ENCODE measurements at regions not wholly inside any gene's neighbourhood (a gene's known extent, or its start where the extent isn't known, plus 50 kb on each side); places are given as distances from the start of the nearest gene placed in this dataset.
"Not testable (repeated sequence)": the region's sequence is repeated elsewhere in the genome, so short reads cannot be mapped to it uniquely, and the experiment has no call there.

GRCh38 chr1:29607236-29607635 lies 370.9 kb downstream of the PTPRU start:
- in situ Hi-C loops (cut with MboI; ENCODE audit: low sequenced_read_pairs) = no loop called here
- H3K9me3 ChIP-seq = no peaks in the 10 kb centered on the region; the same call in 1 of the 2 replicates
- H3K4me3 ChIP-seq = no peak overlapping the region
- H3K36me3 ChIP-seq (replicated peaks) = no peaks in the 10 kb centered on the region
- DNase-seq (ENCODE audit: low spot score in 2 of 2) = no peak
- no peaks in the 10 kb centered on the region for H3K27me3 ChIP-seq (ENCODE audit: low read depth)
- no peaks in the 10 kb centered on the region for H3K4me1 ChIP-seq

GRCh38 chr1:29604796-29605195 lies 368.5 kb downstream of the PTPRU start:
- H3K4me1 ChIP-seq; H3K36me3 ChIP-seq (replicated peaks); H3K9me3 ChIP-seq; H3K4me3 ChIP-seq; H3K27me3 ChIP-seq (ENCODE audit: low read depth); DNase-seq (ENCODE audit: low spot score in 2 of 2); in situ Hi-C loops (cut with MboI; ENCODE audit: low sequenced_read_pairs): not testable (repeated sequence)

GRCh38 chr1:29603622-29604021 lies 367.3 kb downstream of the PTPRU start:
- no peak for DNase-seq (ENCODE audit: low spot score in 2 of 2)
- in situ Hi-C loops (cut with MboI; ENCODE audit: low sequenced_read_pairs) = no loop called here
- no peaks in the 10 kb centered on the region; the same call in 1 of the 2 replicates for H3K9me3 ChIP-seq
- no peaks in the 10 kb centered on the region for H3K4me1 ChIP-seq
- H3K36me3 ChIP-seq (replicated peaks) = no peaks in the 10 kb centered on the region
- no peak overlapping the region for H3K4me3 ChIP-seq
- no peaks in the 10 kb centered on the region for H3K27me3 ChIP-seq (ENCODE audit: low read depth)

GRCh38 chr1:29602203-29602602 lies 365.9 kb downstream of the PTPRU start:
- Histone ChIP-seq H3K9me3 (no peaks in the 10 kb centered on the region), H3K27me3 (ENCODE audit: low read depth) (no peaks in the 10 kb centered on the region), H3K4me3 (no peak overlapping the region), H3K36me3 (replicated peaks) (no peaks in the 10 kb centered on the region), H3K4me1 (no peaks in the 10 kb centered on the region)
- in situ Hi-C loops (cut with MboI; ENCODE audit: low sequenced_read_pairs) = no loop called here
- DNase-seq (ENCODE audit: low spot score in 2 of 2) = no peak

GRCh38 chr1:29601021-29601420 lies 364.7 kb downstream of the PTPRU start:
- no peak for DNase-seq (ENCODE audit: low spot score in 2 of 2)
- no peaks in the 10 kb centered on the region for H3K27me3 ChIP-seq (ENCODE audit: low read depth)

GRCh38 chr1:29599826-29600225 lies 363.5 kb downstream of the PTPRU start:
- H3K9me3 ChIP-seq = no peaks in the 10 kb centered on the region
- no peak for DNase-seq (ENCODE audit: low spot score in 2 of 2)
- in situ Hi-C loops (cut with MboI; ENCODE audit: low sequenced_read_pairs) = no loop called here
- no peaks in the 10 kb centered on the region for H3K36me3 ChIP-seq (replicated peaks)
- H3K4me3 ChIP-seq = no peak overlapping the region
- no peaks in the 10 kb centered on the region for H3K27me3 ChIP-seq (ENCODE audit: low read depth)
- H3K4me1 ChIP-seq = no peaks in the 10 kb centered on the region

More at GRCh38 chr1:29601021-29601420, 364.7 kb downstream of the PTPRU start:
- Histone ChIP-seq H3K4me3 (no peak overlapping the region), H3K36me3 (replicated peaks) (no peaks in the 10 kb centered on the region), H3K4me1 (no peaks in the 10 kb centered on the region), H3K9me3 (no peaks in the 10 kb centered on the region)
- in situ Hi-C loops (cut with MboI; ENCODE audit: low sequenced_read_pairs) = no loop called here

- no peaks in the 10 kb centered on the region for H3K36me3 ChIP-seq (replicated peaks)
- DNase-seq (ENCODE audit: low spot score in 2 of 2) = no peak
- in situ Hi-C loops (cut with MboI; ENCODE audit: low sequenced_read_pairs) = no loop called here
- H3K9me3 ChIP-seq = no peaks in the 10 kb centered on the region
- no peaks in the 10 kb centered on the region for H3K4me1 ChIP-seq
- no peak overlapping the region for H3K4me3 ChIP-seq
- no peaks in the 10 kb centered on the region for H3K27me3 ChIP-seq (ENCODE audit: low read depth)
These were observed 362.7 kb downstream of the PTPRU start for GRCh38 chr1:29599071-29599470.

- Histone ChIP-seq H3K27me3 (ENCODE audit: low read depth) (no peaks in the 10 kb centered on the region), H3K4me1 (no peaks in the 10 kb centered on the region), H3K9me3 (no peaks in the 10 kb centered on the region), H3K36me3 (replicated peaks) (no peaks in the 10 kb centered on the region), H3K4me3 (no peak overlapping the region)
- in situ Hi-C loops (cut with MboI; ENCODE audit: low sequenced_read_pairs) = no loop called here
- DNase-seq (ENCODE audit: low spot score in 2 of 2) = no peak
These were observed 361.5 kb downstream of the PTPRU start for GRCh38 chr1:29597861-29598260.

- H3K9me3 ChIP-seq = no peaks in the 10 kb centered on the region
- DNase-seq (ENCODE audit: low spot score in 2 of 2) = no peak
- H3K27me3 ChIP-seq (ENCODE audit: low read depth) = no peaks in the 10 kb centered on the region; the same call in 1 of the 2 replicates
- in situ Hi-C loops (cut with MboI; ENCODE audit: low sequenced_read_pairs) = no loop called here
- no peaks in the 10 kb centered on the region for H3K4me1 ChIP-seq
- no peak overlapping the region for H3K4me3 ChIP-seq
- no peaks in the 10 kb centered on the region for H3K36me3 ChIP-seq (replicated peaks)
These were observed 357.5 kb downstream of the PTPRU start for GRCh38 chr1:29593601-29594382.

- Histone ChIP-seq H3K4me1 (no peaks in the 10 kb centered on the region), H3K27me3 (ENCODE audit: low read depth) (no peaks in the 10 kb centered on the region; the same call in 1 of the 2 replicates), H3K4me3 (no peak overlapping the region), H3K9me3 (no peaks in the 10 kb centered on the region), H3K36me3 (replicated peaks) (no peaks in the 10 kb centered on the region)
- DNase-seq (ENCODE audit: low spot score in 2 of 2) = no peak
- in situ Hi-C loops (cut with MboI; ENCODE audit: low sequenced_read_pairs) = no loop called here
These were observed 356.4 kb downstream of the PTPRU start for GRCh38 chr1:29592731-29593130.

GRCh38 chr1:29592261-29592615 lies 355.9 kb downstream of the PTPRU start:
- Histone ChIP-seq H3K36me3 (replicated peaks) (no peaks in the 10 kb centered on the region), H3K27me3 (ENCODE audit: low read depth) (no peaks in the 10 kb centered on the region; the same call in 1 of the 2 replicates), H3K9me3 (no peaks in the 10 kb centered on the region), H3K4me1 (no peaks in the 10 kb centered on the region), H3K4me3 (no peak overlapping the region)
- in situ Hi-C loops (cut with MboI; ENCODE audit: low sequenced_read_pairs) = no loop called here
- DNase-seq (ENCODE audit: low spot score in 2 of 2) = no peak

GRCh38 chr1:29591601-29592260 lies 355.4 kb downstream of the PTPRU start:
- H3K4me3 ChIP-seq = no peak overlapping the region
- H3K27me3 ChIP-seq (ENCODE audit: low read depth) = no peaks in the 10 kb centered on the region; the same call in 1 of the 2 replicates
- no peaks in the 10 kb centered on the region; the same call in 1 of the 2 replicates for H3K9me3 ChIP-seq
- in situ Hi-C loops (cut with MboI; ENCODE audit: low sequenced_read_pairs) = no loop called here
- H3K4me1 ChIP-seq = no peaks in the 10 kb centered on the region
- no peak for DNase-seq (ENCODE audit: low spot score in 2 of 2)
- no peaks in the 10 kb centered on the region for H3K36me3 ChIP-seq (replicated peaks)

- in situ Hi-C loops (cut with MboI; ENCODE audit: low sequenced_read_pairs) = no loop called here
- no peak for DNase-seq (ENCODE audit: low spot score in 2 of 2)
- no peak overlapping the region for H3K4me3 ChIP-seq
- H3K4me1 ChIP-seq = no peaks in the 10 kb centered on the region
- no peaks in the 10 kb centered on the region; the same call in 1 of the 2 replicates for H3K9me3 ChIP-seq
- H3K27me3 ChIP-seq (ENCODE audit: low read depth) = no peaks in the 10 kb centered on the region; the same call in 1 of the 2 replicates
- no peaks in the 10 kb centered on the region for H3K36me3 ChIP-seq (replicated peaks)
These were observed 354.6 kb downstream of the PTPRU start for GRCh38 chr1:29590583-29591565.

Measured in HAP-1 (cell line).